Right renal pelvis (tissue), 4 donors: ENCODE measurements at regions not wholly inside any gene's neighbourhood (a gene's known extent, or its start where the extent isn't known, plus 50 kb on each side); places are given as distances from the start of the nearest gene placed in this dataset.

Source experiments
- DNase-seq, 4 donors: peaks; one replicate each; pipeline ENCODE4 v3.0.0-alpha.2; 2013; ENCODE audit warnings: low read depth in 4 of 4, low spot score in 3 of 4, missing footprints in 1 of 4

DNA sequence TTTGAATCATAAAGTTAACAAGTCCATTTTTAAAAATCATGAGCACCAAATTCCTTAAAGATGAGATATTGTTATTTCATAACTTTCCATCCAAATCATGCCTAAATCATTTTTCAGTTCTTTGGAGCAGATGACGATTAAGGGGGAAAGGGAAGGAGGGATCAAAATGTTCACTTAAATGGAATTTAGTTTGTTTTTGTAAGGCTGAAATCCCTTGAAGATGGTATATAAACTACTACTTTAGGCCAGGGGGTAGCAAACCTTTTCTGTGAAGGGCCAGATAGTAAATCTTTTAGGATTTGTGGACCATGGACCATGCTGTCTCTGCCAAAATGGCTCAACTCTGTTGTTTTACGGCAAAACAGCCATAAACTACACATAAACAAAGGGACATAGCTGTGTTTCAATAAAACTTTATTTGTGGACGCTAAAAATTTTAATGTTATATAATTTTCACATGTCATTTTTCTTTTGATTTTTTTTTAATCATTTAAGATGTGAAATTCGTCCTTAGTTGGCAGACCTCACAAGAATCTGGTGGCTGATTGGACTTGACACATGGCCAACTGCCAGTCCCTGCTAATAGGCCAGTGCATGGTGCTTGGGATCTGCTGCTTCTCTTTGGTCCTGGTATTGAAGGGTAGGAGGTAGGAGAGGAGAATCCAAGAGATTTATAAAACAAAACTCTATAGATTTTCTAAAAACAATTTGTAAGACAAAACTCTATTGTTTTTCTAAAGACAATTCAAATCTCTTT lies 52.0 kb upstream of the RTN4 start:
- no peak for DNase-seq

DNA sequence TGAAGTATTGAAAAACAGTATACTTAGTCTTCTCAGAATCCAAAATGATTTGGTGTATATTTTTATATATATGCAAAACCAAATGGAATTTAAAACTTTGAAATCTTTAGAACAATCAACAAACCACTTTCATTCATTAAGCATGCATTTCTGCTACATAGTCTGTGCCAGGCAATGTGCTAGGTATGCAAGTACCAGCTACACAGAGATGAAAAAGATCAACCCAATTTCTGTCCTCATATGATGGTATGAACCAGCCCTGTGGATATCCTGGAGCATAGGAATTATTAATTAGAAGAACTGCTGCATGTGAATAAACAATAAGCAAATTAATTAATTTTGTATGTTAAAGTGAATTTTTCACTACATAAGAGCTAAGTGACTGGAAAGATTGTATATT lies 51.2 kb upstream of the RTN4 start:
- no peak for DNase-seq

DNA sequence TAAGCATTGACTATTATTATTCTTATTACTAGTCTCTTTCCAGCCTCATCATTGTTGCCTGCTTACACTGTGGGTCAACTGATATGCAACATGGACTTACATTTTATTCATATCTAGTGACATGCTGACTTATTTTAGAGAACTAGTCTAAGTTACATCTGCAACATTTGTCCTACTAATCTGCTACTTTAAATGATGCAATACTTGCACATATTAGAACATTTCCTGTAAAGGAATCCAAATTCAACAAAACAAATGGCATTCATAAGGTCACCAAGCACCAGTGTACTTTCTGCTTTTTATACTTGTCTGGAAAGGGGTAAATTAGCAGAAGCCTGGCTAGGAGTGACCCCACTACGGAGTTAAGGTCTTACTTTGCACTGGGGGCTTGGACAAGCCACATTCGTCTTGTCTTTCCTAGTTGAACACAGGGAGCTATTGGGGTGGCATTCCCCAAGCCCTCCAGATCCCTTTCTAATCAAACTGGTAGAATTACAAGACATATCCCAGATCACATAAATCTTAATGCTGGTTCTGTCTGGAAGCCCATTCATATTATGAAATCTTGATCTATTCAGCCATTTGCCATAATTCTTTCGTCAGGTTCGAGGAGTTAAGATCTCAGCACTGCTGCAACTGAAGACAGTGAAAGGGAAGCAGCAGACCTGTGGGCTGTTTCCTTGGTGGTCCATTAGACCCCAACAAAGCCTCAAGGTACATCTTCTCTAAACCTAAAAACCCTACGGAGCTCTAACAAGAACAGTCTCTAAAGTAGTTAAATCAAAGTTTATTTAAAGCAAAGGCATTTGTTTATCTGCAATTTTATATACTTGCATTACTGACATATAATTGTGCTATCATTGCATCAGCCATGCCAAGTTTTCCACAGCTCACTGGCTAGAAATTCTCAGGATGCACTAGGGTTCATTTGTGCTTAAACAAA lies 49.9 kb upstream of the RTN4 start:
- no peak for DNase-seq
